Prostate gland (tissue), 2 donors: ENCODE measurements at regions not wholly inside any gene's neighbourhood (a gene's known extent, or its start where the extent isn't known, plus 50 kb on each side); places are given as distances from the start of the nearest gene placed in this dataset.

Experiments used
- DNase-seq: peaks from one replicate; pipeline ENCODE4 v3.0.0-alpha.2; 2019; ENCODE audit warnings: low spot score
- H3K27ac ChIP-seq, 2 donors: fragments of 200-600 bp; sonication (generic); 2 replicates each; pipeline ENCODE4 v1.5.1; 2017 to 2019
- H3K27me3 ChIP-seq: fragments of 200-600 bp; sonication (generic); replicated peaks from 2 replicates; pipeline ENCODE4 v1.5.1; 2019; ENCODE audit not compliant: insufficient read depth
- H3K36me3 ChIP-seq, 2 donors: fragments of 200-600 bp; sonication (generic); 1 replicate in 1 of 2; 2 replicates in 1 of 2; pipeline versions ENCODE4 v1.5.1 to v1.8.1; 2017 to 2019
- H3K4me1 ChIP-seq: fragments of 200-600 bp; sonication (generic); replicated peaks from 2 replicates; pipeline ENCODE4 v1.5.1; 2019
- H3K4me3 ChIP-seq, 2 donors: fragments of 200-600 bp; sonication (generic); 2 replicates each; pipeline ENCODE4 v1.5.1; 2017 to 2019
- H3K9me3 ChIP-seq: fragments of 200-600 bp; sonication (generic); 2 replicates; pipeline ENCODE4 v1.5.1; 2017
- CTCF ChIP-seq, 4 experiments: fragments of 200-600 bp in 2 of 4; fragments of 450-650 bp in 2 of 4; sonication (generic) in 2 of 4; IDR thresholded peaks; 1 replicate in 3 of 4; 2 replicates in 1 of 4; pipeline ENCODE4 v1.5.1; 2016 to 2019; ENCODE audit warnings: antibody characterized with exemption in 4 of 4, mild to moderate bottlenecking in 2 of 4, moderate library complexity in 2 of 4
- POLR2A ChIP-seq: fragments of 450-650 bp; IDR thresholded peaks from one replicate; pipeline ENCODE4 v1.6.1; 2016; ENCODE audit warnings: antibody characterized with exemption, mild to moderate bottlenecking
- POLR2AphosphoS5 ChIP-seq: sonication (generic); formaldehyde crosslinking; IDR thresholded peaks from one replicate; pipeline ENCODE4 v1.6.1; 2017; ENCODE audit warnings: antibody characterized with exemption
- WGBS: methylation state at CpG from one replicate; pipeline ENCODE4 v1.1.5; 2018; 5-methylcytosine and 5-hydroxymethylcytosine counted together
- intact Hi-C: fragments of 100-400 bp; cut with DNase I; formaldehyde crosslinking; loops from one replicate; pipeline ENCODE4 v1.14.2; 2022

- 62% methylated on average over 14 of the region's 15 CpGs for WGBS
- no peak overlapping the region for H3K4me3 ChIP-seq
- H3K36me3 ChIP-seq: no peaks in the 10 kb centered on the region
- no peak for TF ChIP-seq CTCF (IDR thresholded peaks at IDR 0.05)
- TF ChIP-seq POLR2AphosphoS5: peak; percentile 19
- no peaks in the 10 kb centered on the region for H3K27me3 ChIP-seq
- no peaks in the 10 kb centered on the region for H3K9me3 ChIP-seq
- H3K27ac ChIP-seq: no peak overlapping the region
- intact Hi-C loops: no loop called here
- no peaks in the 10 kb centered on the region for H3K4me1 ChIP-seq
- peak; percentile 29 for DNase-seq
Observed at GRCh38 chrX:39875834-39876628, 221.7 kb downstream of the BCOR start.

- intact Hi-C loops: no loop called here
- Histone ChIP-seq H3K36me3 (no peaks in the 10 kb centered on the region), H3K27me3 (no peaks in the 10 kb centered on the region), H3K4me3 (no peak overlapping the region), H3K27ac (no peak overlapping the region), H3K9me3 (no peaks in the 10 kb centered on the region), H3K4me1 (no peaks in the 10 kb centered on the region)
- WGBS: 29% methylated on average over 12 of the region's 18 CpGs
- TF ChIP-seq POLR2A (no peak), POLR2AphosphoS5 (no peak), CTCF (IDR thresholded peaks at IDR 0.05) (no peak)
- DNase-seq: no peak
Observed at GRCh38 chrX:39877905-39878304, 219.9 kb downstream of the BCOR start.

- TF ChIP-seq POLR2A: no peak
- TF ChIP-seq CTCF (IDR thresholded peaks at IDR 0.05): no peak
- TF ChIP-seq POLR2AphosphoS5: no peak
- WGBS: 86% methylated on average over 3 of the region's 3 CpGs
- no peak overlapping the region for H3K27ac ChIP-seq
- H3K9me3 ChIP-seq: no peaks in the 10 kb centered on the region
- H3K4me3 ChIP-seq: no peak overlapping the region
- intact Hi-C loops: no loop called here
- no peaks in the 10 kb centered on the region for H3K4me1 ChIP-seq
- H3K36me3 ChIP-seq: no peaks in the 10 kb centered on the region
- no peak for DNase-seq
- H3K27me3 ChIP-seq: no peaks in the 10 kb centered on the region
Observed at GRCh38 chrX:39883666-39884065, 214.1 kb downstream of the BCOR start.

GRCh38 chrX:39886282-39886681 is 211.5 kb downstream of the BCOR start:
- H3K4me1 ChIP-seq: no peaks in the 10 kb centered on the region
- no peak overlapping the region for H3K4me3 ChIP-seq
- intact Hi-C loops: no loop called here
- no peak for TF ChIP-seq CTCF (IDR thresholded peaks at IDR 0.05)
- no peak for TF ChIP-seq POLR2A
- no peak for TF ChIP-seq POLR2AphosphoS5
- H3K27me3 ChIP-seq: no peaks in the 10 kb centered on the region
- no peaks in the 10 kb centered on the region for H3K9me3 ChIP-seq
- H3K27ac ChIP-seq: no peak overlapping the region
- 80% methylated on average over 1 of the region's 3 CpGs for WGBS
- DNase-seq: no peak
- H3K36me3 ChIP-seq: no peaks in the 10 kb centered on the region

GRCh38 chrX:39888730-39889129 is 209.0 kb downstream of the BCOR start:
- no peaks in the 10 kb centered on the region for H3K36me3 ChIP-seq
- TF ChIP-seq POLR2A: no peak
- no peak for TF ChIP-seq POLR2AphosphoS5
- intact Hi-C loops: no loop called here
- no peak overlapping the region for H3K4me3 ChIP-seq
- H3K9me3 ChIP-seq: no peaks in the 10 kb centered on the region
- H3K27me3 ChIP-seq: no peaks in the 10 kb centered on the region
- WGBS: 94% methylated on average over 1 of the region's 1 CpG
- no peaks in the 10 kb centered on the region for H3K4me1 ChIP-seq
- no peak overlapping the region for H3K27ac ChIP-seq
- DNase-seq: no peak
